Keratinocyte (primary cell): ENCODE measurements at regions not wholly inside any gene's neighbourhood (a gene's known extent, or its start where the extent isn't known, plus 50 kb on each side); places are given as distances from the start of the nearest gene placed in this dataset.

ENCODE experiments used
- EZH2 ChIP-seq: IDR thresholded peaks from one replicate; pipeline ENCODE4 v1.6.1; 2012; ENCODE audit warnings: inconsistent platforms, mild to moderate bottlenecking, low read length, moderate library complexity
- TF ChIP-seq, protein P1 (sequence below), 3 experiments: IDR thresholded peaks in 1 of 3; conservative IDR thresholded peaks in 1 of 3; optimal IDR thresholded peaks in 1 of 3; 2 replicates in 2 of 3; 3 replicates in 1 of 3; pipeline versions ENCODE3 to v1.5.1; 2011; ENCODE audit warnings: low read length in 3 of 3, mild to moderate bottlenecking in 3 of 3, moderate library complexity in 2 of 3, control low read depth in 1 of 3, inconsistent platforms in 1 of 3; ENCODE audit not compliant: insufficient read depth in 2 of 3; ENCODE audit errors: extremely low read depth in 1 of 3

DNA sequence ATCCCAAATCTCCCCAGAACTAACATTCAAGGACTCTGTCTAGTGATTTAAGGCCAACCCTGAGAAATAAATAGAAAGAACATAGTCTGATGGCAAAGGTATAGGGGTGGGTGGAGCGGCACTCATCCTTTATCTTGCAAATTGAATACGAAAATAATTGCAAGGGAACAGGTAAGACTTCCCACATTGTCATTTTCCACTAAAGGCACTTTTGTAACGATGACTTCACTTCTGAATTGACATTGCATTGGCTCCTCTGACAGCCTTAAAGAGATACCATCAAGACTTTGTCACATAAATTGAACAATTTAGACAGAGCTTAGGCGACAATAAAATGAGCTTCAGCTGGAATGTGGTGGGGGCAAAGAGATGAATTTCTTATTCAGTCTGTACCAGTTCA is 75.3 kb upstream of the PLCL2 start:
- TF ChIP-seq, protein P1, sequence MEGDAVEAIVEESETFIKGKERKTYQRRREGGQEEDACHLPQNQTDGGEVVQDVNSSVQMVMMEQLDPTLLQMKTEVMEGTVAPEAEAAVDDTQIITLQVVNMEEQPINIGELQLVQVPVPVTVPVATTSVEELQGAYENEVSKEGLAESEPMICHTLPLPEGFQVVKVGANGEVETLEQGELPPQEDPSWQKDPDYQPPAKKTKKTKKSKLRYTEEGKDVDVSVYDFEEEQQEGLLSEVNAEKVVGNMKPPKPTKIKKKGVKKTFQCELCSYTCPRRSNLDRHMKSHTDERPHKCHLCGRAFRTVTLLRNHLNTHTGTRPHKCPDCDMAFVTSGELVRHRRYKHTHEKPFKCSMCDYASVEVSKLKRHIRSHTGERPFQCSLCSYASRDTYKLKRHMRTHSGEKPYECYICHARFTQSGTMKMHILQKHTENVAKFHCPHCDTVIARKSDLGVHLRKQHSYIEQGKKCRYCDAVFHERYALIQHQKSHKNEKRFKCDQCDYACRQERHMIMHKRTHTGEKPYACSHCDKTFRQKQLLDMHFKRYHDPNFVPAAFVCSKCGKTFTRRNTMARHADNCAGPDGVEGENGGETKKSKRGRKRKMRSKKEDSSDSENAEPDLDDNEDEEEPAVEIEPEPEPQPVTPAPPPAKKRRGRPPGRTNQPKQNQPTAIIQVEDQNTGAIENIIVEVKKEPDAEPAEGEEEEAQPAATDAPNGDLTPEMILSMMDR (optimal IDR thresholded peaks at IDR 0.05 in 1 of 3, IDR thresholded peaks at IDR 0.05 in 1 of 3, conservative IDR thresholded peaks at IDR 0.05 in 1 of 3; ENCODE audit: extremely low read depth in 1 of 3, insufficient read depth in 2 of 3, low read length in 3 of 3): no peak
- TF ChIP-seq EZH2: no peak
